ENCODE measurements at regions not wholly inside any gene's neighbourhood (a gene's known extent, or its start where the extent isn't known, plus 50 kb on each side); places are given as distances from the start of the nearest gene placed in this dataset.

DNA sequence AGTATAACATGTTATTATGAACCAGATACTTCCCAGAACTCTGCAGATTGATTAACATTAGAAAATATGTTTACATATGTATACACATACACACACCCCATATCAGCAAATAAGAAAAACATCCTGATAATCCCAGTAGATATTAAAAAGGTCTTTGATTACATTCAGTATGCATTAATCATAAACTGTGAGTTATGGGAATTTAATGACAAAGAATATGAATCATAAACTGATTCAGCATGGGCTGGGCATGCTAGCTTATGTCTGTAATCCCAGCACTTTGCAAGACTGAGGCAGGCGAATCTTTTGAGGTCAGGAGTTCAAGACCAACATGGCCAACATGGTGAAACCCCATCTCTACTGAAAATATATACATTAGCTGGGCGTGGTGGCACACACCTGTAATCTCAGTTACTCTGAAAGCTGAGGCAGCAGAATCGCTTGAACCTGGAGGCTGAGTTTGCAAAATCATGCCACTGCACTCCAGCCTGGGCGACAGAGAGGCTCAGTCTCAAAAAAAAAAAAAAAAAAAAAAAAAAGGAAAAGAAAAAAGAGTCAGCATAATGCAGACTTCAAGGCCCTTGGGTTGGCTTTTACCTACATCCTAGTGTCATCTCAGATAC is 581.9 kb upstream of the PRR20A start:
- TF ChIP-seq TAF1 (IDR thresholded peaks at IDR 0.05; ENCODE audit: low read depth, low read length) = no peak
- no peak for TF ChIP-seq POLR2AphosphoS5 (IDR thresholded peaks at IDR 0.05; ENCODE audit: low read depth, low read length)
